Heart left ventricle (tissue), 16 donors: ENCODE measurements at regions not wholly inside any gene's neighbourhood (a gene's known extent, or its start where the extent isn't known, plus 50 kb on each side); places are given as distances from the start of the nearest gene placed in this dataset.

Source experiments
- ATAC-seq, 4 donors: fragments of 200-7000 bp; cut with Tn5 transposase; one replicate each; pipeline ENCODE4 v1.9.1; 2020 to 2022; ENCODE audit warnings: moderate library complexity in 4 of 4, mild to moderate bottlenecking in 3 of 4, moderate number of reproducible peaks in 1 of 4
- DNase-seq, 5 donors: peaks; one replicate each; pipeline ENCODE4 v3.0.0-alpha.2; 2020
- H3K27ac ChIP-seq, 12 donors: fragments of 200-600 bp; sonication (generic) in 4 of 12; one replicate each; pipeline versions ENCODE4 v1.5.0 to v1.8.0; 2016 to 2022; ENCODE audit warnings: mild to moderate bottlenecking in 2 of 12
- H3K27me3 ChIP-seq, 9 donors: fragments of 200-600 bp; sonication (generic) in 2 of 9; one replicate each; pipeline versions ENCODE4 v1.5.1 to v1.8.0; 2016 to 2022; ENCODE audit warnings: mild to moderate bottlenecking in 3 of 9
- H3K36me3 ChIP-seq, 9 donors: fragments of 200-600 bp; sonication (generic) in 2 of 9; one replicate each; pipeline versions ENCODE4 v1.5.0 to v1.8.0; 2018 to 2022; ENCODE audit warnings: mild to moderate bottlenecking in 2 of 9
- H3K4me1 ChIP-seq, 12 donors: fragments of 200-600 bp; sonication (generic) in 4 of 12; one replicate each; pipeline versions ENCODE4 v1.5.0 to v1.8.0; 2016 to 2022; ENCODE audit warnings: mild to moderate bottlenecking in 3 of 12
- H3K4me3 ChIP-seq, 12 donors: fragments of 200-600 bp; sonication (generic) in 4 of 12; one replicate each; pipeline versions ENCODE4 v1.5.0 to v1.8.0; 2017 to 2022; ENCODE audit warnings: mild to moderate bottlenecking in 9 of 12, moderate library complexity in 4 of 12
- H3K9me3 ChIP-seq, 12 donors: fragments of 200-600 bp; sonication (generic) in 4 of 12; one replicate each; pipeline versions ENCODE4 v1.5.0 to v1.8.0; 2016 to 2022; ENCODE audit warnings: mild to moderate bottlenecking in 1 of 12
- POLR2A ChIP-seq, 2 donors: fragments of 450-650 bp; IDR thresholded peaks; one replicate each; pipeline ENCODE4 v1.6.1; 2017; ENCODE audit warnings: antibody characterized with exemption in 2 of 2, mild to moderate bottlenecking in 2 of 2, moderate library complexity in 2 of 2
- WGBS, 4 donors: extraction: QIAGEN DNeasy Blood & Tissue Kit in 2 of 4; methylation state at CpG; one replicate each; pipeline versions ENCODE4 v1.1.5 to v1.1.7; 2013 to 2018; 5-methylcytosine and 5-hydroxymethylcytosine counted together
- intact Hi-C, 10 donors: fragments of 100-400 bp; cut with DNase I; formaldehyde crosslinking; loops; one replicate each; pipeline versions ENCODE4 v1.11.1 to v1.14.2; 2022
- TF ChIP-seq, protein P1 (sequence below), 12 donors: fragments of 200-600 bp; sonication (generic) in 4 of 12; IDR thresholded peaks; one replicate each; pipeline versions ENCODE4 v1.5.0 to v1.8.0; 2018 to 2022; ENCODE audit warnings: antibody characterized with exemption in 12 of 12, mild to moderate bottlenecking in 5 of 12
- donor health status: ischemic (EF 13 %, LVEDD 7.1; RV severe dilation, severe dysfunction).
- donor health status: healthy with polysubstance abuse.
- donor health status: DM: no; HTN: yes; CAD: no.
- donor health status: DM: no; HTN: no; CAD: no.
- donor health status: ischemic (EF 25% LVEDD 6.9; RV normal size, moderate dysfunction).
- donor health status: ischemic (EF 25% LVEDD 5.7; RV mildly dilated, moderate dysfunction).
- donor health status: healthy.
- donor health status: DM: yes; HTN: yes; CAD: no.
- donor health status: ischemic (EF 35%, LVEDD 5.7; RV mildly dilated, moderate dysfunction).
- donor health status: nonischemic (EF 11% LVEDD 7.7; RV severe dilation, severe dysfunction).
- donor health status: DM: yes; HTN: yes; CAD: no.
- donor health status: PGD.
- donor health status: ischemic (EF 29% LVEDD 5.4; RV normal size, mild dysfunction).
- donor health status: nonischemic (EF 23%, LVEDD 6.1; RV moderate dilation, normal function).

DNA sequence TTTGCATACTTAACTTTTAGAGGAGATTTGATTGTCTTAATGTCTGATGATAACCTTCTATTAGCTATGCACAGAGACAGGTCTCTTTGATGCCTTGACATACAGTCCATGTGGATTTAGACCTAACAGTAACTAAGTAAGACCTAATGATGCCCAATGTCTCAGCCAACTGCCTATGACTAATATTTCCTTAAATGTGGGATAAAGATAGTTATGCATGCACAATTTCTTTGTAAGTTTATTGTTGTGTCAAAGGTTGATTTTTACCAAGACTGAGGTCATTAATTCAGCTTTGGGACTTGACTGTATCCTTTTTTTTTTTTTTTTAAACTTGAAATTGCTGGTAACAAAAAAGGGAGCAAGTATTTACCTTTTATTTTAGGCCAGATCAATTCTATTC, 450.0 kb downstream of the HAO1 start:
- no peak overlapping the region for H3K4me3 ChIP-seq
- H3K4me1 ChIP-seq, result no peaks in the 10 kb centered on the region
- H3K27ac ChIP-seq, result no peak overlapping the region
- no peaks in the 10 kb centered on the region for H3K27me3 ChIP-seq
- intact Hi-C loops, result no loop called here
- ATAC-seq (no peak), DNase-seq (no peak)
- H3K9me3 ChIP-seq, result peaks cover 0 to 16% (median 0%) of the 10 kb centered on the region in 12 donors
- TF ChIP-seq, protein P1, sequence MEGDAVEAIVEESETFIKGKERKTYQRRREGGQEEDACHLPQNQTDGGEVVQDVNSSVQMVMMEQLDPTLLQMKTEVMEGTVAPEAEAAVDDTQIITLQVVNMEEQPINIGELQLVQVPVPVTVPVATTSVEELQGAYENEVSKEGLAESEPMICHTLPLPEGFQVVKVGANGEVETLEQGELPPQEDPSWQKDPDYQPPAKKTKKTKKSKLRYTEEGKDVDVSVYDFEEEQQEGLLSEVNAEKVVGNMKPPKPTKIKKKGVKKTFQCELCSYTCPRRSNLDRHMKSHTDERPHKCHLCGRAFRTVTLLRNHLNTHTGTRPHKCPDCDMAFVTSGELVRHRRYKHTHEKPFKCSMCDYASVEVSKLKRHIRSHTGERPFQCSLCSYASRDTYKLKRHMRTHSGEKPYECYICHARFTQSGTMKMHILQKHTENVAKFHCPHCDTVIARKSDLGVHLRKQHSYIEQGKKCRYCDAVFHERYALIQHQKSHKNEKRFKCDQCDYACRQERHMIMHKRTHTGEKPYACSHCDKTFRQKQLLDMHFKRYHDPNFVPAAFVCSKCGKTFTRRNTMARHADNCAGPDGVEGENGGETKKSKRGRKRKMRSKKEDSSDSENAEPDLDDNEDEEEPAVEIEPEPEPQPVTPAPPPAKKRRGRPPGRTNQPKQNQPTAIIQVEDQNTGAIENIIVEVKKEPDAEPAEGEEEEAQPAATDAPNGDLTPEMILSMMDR (IDR thresholded peaks at IDR 0.05), result no peak
- no peak for TF ChIP-seq POLR2A (IDR thresholded peaks at IDR 0.05)
- H3K36me3 ChIP-seq, result no peaks in the 10 kb centered on the region

DNA sequence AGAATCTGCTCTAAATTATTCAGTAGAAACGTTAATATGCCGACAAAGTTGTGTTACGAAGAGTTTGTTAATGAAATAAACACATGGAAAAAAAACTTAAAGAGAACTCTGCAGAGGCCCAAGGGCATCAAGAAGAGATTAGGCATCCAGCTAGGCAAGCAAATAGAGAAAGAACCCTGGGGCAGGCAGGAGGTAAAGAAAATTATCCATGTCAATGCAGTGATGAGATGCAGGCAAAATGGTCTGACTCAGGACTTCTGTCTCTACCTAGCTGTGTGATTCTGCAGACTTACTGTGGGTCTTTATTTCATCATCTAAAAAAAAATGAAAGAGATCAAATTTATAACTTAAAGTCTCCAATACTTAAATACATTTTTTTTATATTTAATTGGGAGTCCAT, 448.0 kb downstream of the HAO1 start:
- Histone ChIP-seq H3K36me3 (no peaks in the 10 kb centered on the region), H3K27me3 (no peaks in the 10 kb centered on the region), H3K9me3 (peaks cover 0 to 17% (median 0%) of the 10 kb centered on the region in 12 donors), H3K4me1 (peaks cover 0 to 15% (median 0%) of the 10 kb centered on the region in 12 donors), H3K4me3 (no peak overlapping the region), H3K27ac (no peak overlapping the region)
- WGBS, 4 donors, result 77 to 82% (median 79%) methylated on average over 3 of the region's 3 CpGs
- DNase-seq (no peak), ATAC-seq (no peak)
- intact Hi-C loops, result no loop called here
- TF ChIP-seq, protein P1 (IDR thresholded peaks at IDR 0.05), result no peak
- no peak for TF ChIP-seq POLR2A (IDR thresholded peaks at IDR 0.05)

DNA sequence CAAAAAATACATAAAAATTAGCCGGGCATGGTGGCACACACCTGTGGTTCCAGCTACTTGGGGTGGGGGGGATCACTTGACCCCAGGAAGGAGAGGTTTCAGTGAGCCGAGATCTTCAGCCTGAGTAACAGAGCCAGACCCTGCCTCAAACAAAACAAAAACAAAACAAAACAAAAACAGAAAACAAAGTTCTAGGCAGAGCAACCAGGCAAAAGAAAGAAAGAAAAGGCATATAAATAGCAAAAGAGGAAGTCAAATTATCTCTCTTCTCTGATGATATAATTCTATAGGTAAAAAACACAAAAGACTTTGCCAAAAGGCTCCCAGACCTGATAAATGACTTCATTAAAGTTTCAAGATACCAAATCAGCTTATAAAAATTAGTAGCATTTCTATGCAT, 446.9 kb downstream of the HAO1 start:
- H3K4me3 ChIP-seq, result no peak overlapping the region
- no peaks in the 10 kb centered on the region for H3K27me3 ChIP-seq
- intact Hi-C loops, result no loop called here
- no peaks in the 10 kb centered on the region for H3K36me3 ChIP-seq
- no peak for DNase-seq
- 79 to 90% (median 82%) methylated on average over 2 of the region's 2 CpGs for WGBS, 4 donors
- no peak overlapping the region for H3K27ac ChIP-seq
- H3K9me3 ChIP-seq, result peaks cover 0 to 17% (median 0%) of the 10 kb centered on the region in 12 donors
- TF ChIP-seq, protein P1 (IDR thresholded peaks at IDR 0.05), result no peak
- no peak for TF ChIP-seq POLR2A (IDR thresholded peaks at IDR 0.05)
- ATAC-seq, result no peak
- peaks cover 0 to 17% (median 0%) of the 10 kb centered on the region in 12 donors for H3K4me1 ChIP-seq

DNA sequence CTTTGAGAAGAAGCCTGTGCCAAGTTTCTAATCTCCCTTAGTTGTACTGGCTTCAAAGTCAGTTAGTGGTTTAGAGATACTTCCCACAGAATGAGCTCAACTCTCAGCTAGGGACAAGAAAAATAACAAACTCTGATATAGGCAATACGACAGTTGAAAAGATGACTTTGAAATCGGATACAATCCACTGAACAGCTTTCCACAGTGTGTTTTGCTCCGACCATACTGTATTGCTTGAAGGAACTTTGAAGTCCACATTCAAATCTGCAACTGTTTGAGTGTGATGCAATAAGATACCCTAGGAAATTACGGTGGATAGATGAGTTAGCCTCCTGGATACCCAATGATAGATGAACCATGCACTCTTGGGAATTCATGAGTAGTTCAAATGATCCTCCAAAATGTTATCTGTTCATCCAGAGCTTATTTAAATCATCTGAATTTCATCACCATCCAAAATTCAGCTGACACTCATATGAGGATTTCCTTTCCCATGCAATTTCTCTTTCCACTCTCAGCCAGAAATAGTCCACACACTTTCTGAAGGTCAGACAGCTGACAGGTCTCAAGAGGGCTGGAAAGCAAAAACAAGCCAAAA, 443.8 kb downstream of the HAO1 start:
- WGBS, 4 donors, result 56 to 72% (median 60%) methylated on average over 4 of the region's 4 CpGs
- H3K4me3 ChIP-seq, result no peak overlapping the region
- TF ChIP-seq, protein P1 (IDR thresholded peaks at IDR 0.05), result no peak
- TF ChIP-seq POLR2A (IDR thresholded peaks at IDR 0.05), result no peak
- no peak for DNase-seq
- peak overlapping the region in 3 of 12 donors; percentile 14 to 35 (median 25) for H3K27ac ChIP-seq
- intact Hi-C loops, result no loop called here
- peaks cover 0 to 17% (median 0%) of the 10 kb centered on the region in 12 donors for H3K4me1 ChIP-seq
- peak in 3 of 4 donors; percentile 27 to 57 (median 32) for ATAC-seq
- no peaks in the 10 kb centered on the region for H3K27me3 ChIP-seq
- H3K9me3 ChIP-seq, result peaks cover 0 to 17% (median 0%) of the 10 kb centered on the region in 12 donors
- no peaks in the 10 kb centered on the region for H3K36me3 ChIP-seq
